Neural progenitor cell (in vitro differentiated cells): ENCODE measurements at regions not wholly inside any gene's neighbourhood (a gene's known extent, or its start where the extent isn't known, plus 50 kb on each side); places are given as distances from the start of the nearest gene placed in this dataset.

ENCODE experiments used
- DNase-seq: peaks from one replicate; pipeline ENCODE4 v3.0.0-alpha.2; 2016; ENCODE audit warnings: low spot score
- H2AFZ ChIP-seq: fragments of 200-600 bp; sonication (generic); replicated peaks from 2 replicates; pipeline ENCODE4 v1.6.1; 2016; ENCODE audit warnings: antibody characterized with exemption
- H3F3A ChIP-seq: fragments of 200-600 bp; sonication (generic); 2 replicates; pipeline ENCODE4 v1.6.1; 2016; ENCODE audit warnings: antibody characterized with exemption, low read depth
- H3K27ac ChIP-seq: fragments of 200-600 bp; sonication (generic); 2 replicates; pipeline ENCODE4 v1.5.1; 2016; ENCODE audit warnings: mild to moderate bottlenecking
- H3K27me3 ChIP-seq: fragments of 200-600 bp; sonication (generic); 2 replicates; pipeline ENCODE4 v1.6.1; 2016; ENCODE audit warnings: mild to moderate bottlenecking, moderate library complexity
- H3K36me3 ChIP-seq: fragments of 200-600 bp; sonication (generic); 2 replicates; pipeline ENCODE4 v1.5.1; 2016
- H3K4me1 ChIP-seq: fragments of 200-600 bp; sonication (generic); 2 replicates; pipeline ENCODE4 v1.6.1; 2016; ENCODE audit warnings: mixed run types
- H3K4me2 ChIP-seq: fragments of 200-600 bp; sonication (generic); 2 replicates; pipeline ENCODE4 v1.6.1; 2016
- H3K4me3 ChIP-seq: fragments of 200-600 bp; sonication (generic); 2 replicates; pipeline ENCODE4 v1.5.1; 2016
- H3K79me2 ChIP-seq: fragments of 200-600 bp; sonication (generic); 2 replicates; pipeline ENCODE4 v1.6.1; 2016; ENCODE audit warnings: low read depth
- H3K9ac ChIP-seq: fragments of 200-600 bp; sonication (generic); 2 replicates; pipeline ENCODE4 v1.6.1; 2016
- H3K9me3 ChIP-seq: fragments of 200-600 bp; sonication (generic); 2 replicates; pipeline ENCODE4 v1.5.1; 2016; ENCODE audit warnings: low read depth
- H4K20me1 ChIP-seq: fragments of 200-600 bp; sonication (generic); 2 replicates; pipeline ENCODE4 v1.6.1; 2016; ENCODE audit warnings: low read depth
- H3K27ac Mint-ChIP-seq: 3 replicates; pipeline ENCODE4 v1.8.0; 2021; ENCODE audit warnings: mixed read lengths
- H3K27me3 Mint-ChIP-seq: 2 replicates; pipeline ENCODE4 v1.8.0; 2022; ENCODE audit warnings: low read depth, mild to moderate bottlenecking, inconsistent platforms, moderate library complexity, mixed read lengths; ENCODE audit not compliant: insufficient read depth
- H3K36me3 Mint-ChIP-seq: 3 replicates; pipeline ENCODE4 v1.8.0; 2021; ENCODE audit warnings: mixed read lengths
- H3K4me1 Mint-ChIP-seq: 3 replicates; pipeline ENCODE4 v1.8.0; 2021; ENCODE audit warnings: mixed read lengths
- H3K4me3 Mint-ChIP-seq: 3 replicates; pipeline ENCODE4 v1.8.0; 2021; ENCODE audit warnings: mild to moderate bottlenecking, moderate library complexity, mixed read lengths
- H3K9me3 Mint-ChIP-seq: 3 replicates; pipeline ENCODE4 v1.8.0; 2020; ENCODE audit warnings: mixed read lengths
- EZH2 ChIP-seq: fragments of 200-600 bp; sonication (generic); IDR thresholded peaks from 2 replicates; pipeline ENCODE4 v1.6.1; 2017; ENCODE audit warnings: antibody characterized with exemption, mild to moderate bottlenecking, moderate library complexity
- EZH2phosphoT487 ChIP-seq: fragments of 200-600 bp; sonication (generic); IDR thresholded peaks from 2 replicates; pipeline ENCODE4 v1.6.1; 2017; ENCODE audit warnings: antibody characterized with exemption
- TF ChIP-seq, protein P1 (sequence below): fragments of 200-600 bp; sonication (generic); IDR thresholded peaks from 2 replicates; pipeline ENCODE4 v1.5.1; 2017; ENCODE audit warnings: antibody characterized with exemption, mild to moderate bottlenecking

- peaks cover 3% of the 10 kb centered on the region for H3K9me3 ChIP-seq
- no peaks in the 10 kb centered on the region for H3K79me2 ChIP-seq
- H3K36me3 Mint-ChIP-seq = no peaks in the 10 kb centered on the region
- TF ChIP-seq, protein P1, sequence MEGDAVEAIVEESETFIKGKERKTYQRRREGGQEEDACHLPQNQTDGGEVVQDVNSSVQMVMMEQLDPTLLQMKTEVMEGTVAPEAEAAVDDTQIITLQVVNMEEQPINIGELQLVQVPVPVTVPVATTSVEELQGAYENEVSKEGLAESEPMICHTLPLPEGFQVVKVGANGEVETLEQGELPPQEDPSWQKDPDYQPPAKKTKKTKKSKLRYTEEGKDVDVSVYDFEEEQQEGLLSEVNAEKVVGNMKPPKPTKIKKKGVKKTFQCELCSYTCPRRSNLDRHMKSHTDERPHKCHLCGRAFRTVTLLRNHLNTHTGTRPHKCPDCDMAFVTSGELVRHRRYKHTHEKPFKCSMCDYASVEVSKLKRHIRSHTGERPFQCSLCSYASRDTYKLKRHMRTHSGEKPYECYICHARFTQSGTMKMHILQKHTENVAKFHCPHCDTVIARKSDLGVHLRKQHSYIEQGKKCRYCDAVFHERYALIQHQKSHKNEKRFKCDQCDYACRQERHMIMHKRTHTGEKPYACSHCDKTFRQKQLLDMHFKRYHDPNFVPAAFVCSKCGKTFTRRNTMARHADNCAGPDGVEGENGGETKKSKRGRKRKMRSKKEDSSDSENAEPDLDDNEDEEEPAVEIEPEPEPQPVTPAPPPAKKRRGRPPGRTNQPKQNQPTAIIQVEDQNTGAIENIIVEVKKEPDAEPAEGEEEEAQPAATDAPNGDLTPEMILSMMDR = no peak
- TF ChIP-seq EZH2phosphoT487 (no peak), EZH2 (no peak)
- no peak overlapping the region for H2AFZ ChIP-seq
- H3K4me1 ChIP-seq = no peaks in the 10 kb centered on the region
- H3K27me3 ChIP-seq = no peaks in the 10 kb centered on the region
- H3K9me3 Mint-ChIP-seq = peaks cover 2% of the 10 kb centered on the region
- H3K4me3 ChIP-seq = no peak overlapping the region
- H3K36me3 ChIP-seq = no peaks in the 10 kb centered on the region
- H3K4me2 ChIP-seq = no peak overlapping the region
- H4K20me1 ChIP-seq = no peaks in the 10 kb centered on the region
- no peak for DNase-seq
- H3K4me1 Mint-ChIP-seq = peaks cover 3% of the 10 kb centered on the region
- no peaks in the 10 kb centered on the region for H3F3A ChIP-seq
- no peaks in the 10 kb centered on the region for H3K27me3 Mint-ChIP-seq
- no peak overlapping the region for H3K9ac ChIP-seq
- H3K27ac ChIP-seq = no peak overlapping the region
- H3K4me3 Mint-ChIP-seq = no peak overlapping the region
- no peak overlapping the region for H3K27ac Mint-ChIP-seq
Observed at GRCh38 chrX:87045352-87045751, 472.2 kb upstream of the KLHL4 start.

GRCh38 chrX:87049567-87049966 is 468.0 kb upstream of the KLHL4 start:
- no peaks in the 10 kb centered on the region for H3K79me2 ChIP-seq
- H3K9me3 Mint-ChIP-seq = peaks cover 2% of the 10 kb centered on the region

DNA sequence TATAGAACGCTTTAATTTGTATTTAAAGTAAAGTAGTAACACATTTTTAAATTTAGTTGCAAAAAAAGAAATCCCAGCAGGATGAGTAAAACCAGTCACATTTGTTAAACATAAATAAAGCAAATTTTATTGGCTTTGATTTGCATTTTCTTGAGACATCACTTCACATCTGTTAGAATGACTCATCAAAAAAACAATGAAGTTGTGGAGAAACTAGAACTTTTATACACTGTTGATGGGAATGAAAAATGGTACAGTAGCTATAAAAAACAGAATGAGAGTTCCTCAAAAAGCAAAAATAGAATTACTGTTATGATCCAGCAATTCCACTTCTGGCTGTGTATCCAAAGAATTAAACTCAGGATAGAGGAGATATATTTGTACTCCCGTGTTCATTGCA is 454.0 kb upstream of the KLHL4 start:
- Histone ChIP-seq H3K9me3 (no peaks in the 10 kb centered on the region), H3K9ac (no peak overlapping the region), H3K27me3 (no peaks in the 10 kb centered on the region), H4K20me1 (no peaks in the 10 kb centered on the region), H3K4me2 (no peak overlapping the region), H3K36me3 (no peaks in the 10 kb centered on the region), H3K79me2 (no peaks in the 10 kb centered on the region), H2AFZ (no peak overlapping the region), H3K27ac (no peak overlapping the region), H3K4me3 (no peak overlapping the region), H3K4me1 (no peaks in the 10 kb centered on the region), H3F3A (no peaks in the 10 kb centered on the region)
- Mint-ChIP-seq H3K27me3 (no peaks in the 10 kb centered on the region), H3K36me3 (no peaks in the 10 kb centered on the region), H3K4me3 (no peak overlapping the region), H3K27ac (no peak overlapping the region), H3K9me3 (no peaks in the 10 kb centered on the region), H3K4me1 (no peaks in the 10 kb centered on the region)
- TF ChIP-seq EZH2 (no peak), EZH2phosphoT487 (no peak)
- TF ChIP-seq, protein P1 = no peak
- no peak for DNase-seq

More at GRCh38 chrX:87049567-87049966, 468.0 kb upstream of the KLHL4 start:
- H3K4me1 ChIP-seq = no peaks in the 10 kb centered on the region
- no peak overlapping the region for H3K4me2 ChIP-seq
- H3K27ac ChIP-seq = no peak overlapping the region
- DNase-seq = no peak
- Mint-ChIP-seq H3K27me3 (no peaks in the 10 kb centered on the region), H3K4me1 (peaks cover 3% of the 10 kb centered on the region), H3K36me3 (no peaks in the 10 kb centered on the region), H3K4me3 (no peak overlapping the region), H3K27ac (no peak overlapping the region)
- H4K20me1 ChIP-seq = no peaks in the 10 kb centered on the region
- no peak overlapping the region for H2AFZ ChIP-seq
- TF ChIP-seq EZH2 (no peak), EZH2phosphoT487 (no peak)
- H3K27me3 ChIP-seq = no peaks in the 10 kb centered on the region
- H3K36me3 ChIP-seq = no peaks in the 10 kb centered on the region
- no peaks in the 10 kb centered on the region for H3F3A ChIP-seq
- H3K4me3 ChIP-seq = no peak overlapping the region
- H3K9ac ChIP-seq = no peak overlapping the region
- peaks cover 3% of the 10 kb centered on the region for H3K9me3 ChIP-seq

- Mint-ChIP-seq H3K36me3 (no peaks in the 10 kb centered on the region), H3K27ac (no peak overlapping the region), H3K4me1 (no peaks in the 10 kb centered on the region), H3K4me3 (no peak overlapping the region), H3K27me3 (peaks cover 2% of the 10 kb centered on the region), H3K9me3 (no peaks in the 10 kb centered on the region)
- Histone ChIP-seq H3F3A (no peaks in the 10 kb centered on the region), H3K4me1 (no peaks in the 10 kb centered on the region), H3K4me2 (no peak overlapping the region), H3K27me3 (no peaks in the 10 kb centered on the region), H3K27ac (no peak overlapping the region), H3K9me3 (no peaks in the 10 kb centered on the region), H3K4me3 (no peak overlapping the region), H2AFZ (no peak overlapping the region), H4K20me1 (no peaks in the 10 kb centered on the region), H3K79me2 (no peaks in the 10 kb centered on the region), H3K9ac (no peak overlapping the region), H3K36me3 (no peaks in the 10 kb centered on the region)
- TF ChIP-seq EZH2 = no peak
- no peak for TF ChIP-seq EZH2phosphoT487
- TF ChIP-seq, protein P1 = no peak
- DNase-seq = no peak
Observed at GRCh38 chrX:87064502-87064901, 453.1 kb upstream of the KLHL4 start.
